ENCODE measurements at regions not wholly inside any gene's neighbourhood (a gene's known extent, or its start where the extent isn't known, plus 50 kb on each side); places are given as distances from the start of the nearest gene placed in this dataset.
"Not testable (repeated sequence)": the region's sequence is repeated elsewhere in the genome, so short reads cannot be mapped to it uniquely, and the experiment has no call there.

DNA sequence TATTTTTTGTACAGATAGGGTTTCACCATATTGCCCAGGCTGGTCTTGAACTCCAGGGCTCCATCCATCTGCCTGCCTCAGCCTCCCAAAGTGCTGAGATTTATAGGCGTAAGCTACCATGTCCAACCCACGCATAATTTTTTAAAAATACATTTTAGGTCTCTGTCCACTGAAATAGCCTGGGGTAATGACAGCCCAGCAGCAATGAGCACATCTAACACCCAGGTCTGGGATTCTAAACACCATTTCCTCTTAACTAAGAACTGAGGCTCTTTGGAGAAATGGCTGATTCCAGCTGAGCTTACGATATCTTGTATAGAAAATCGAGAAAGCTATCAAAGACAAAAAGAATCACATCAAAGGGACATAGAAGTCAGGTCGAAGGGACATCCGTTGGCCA is 245.3 kb downstream of the PARN start:
- DNase-seq (ENCODE audit: low spot score): no peak

- not testable (repeated sequence) for DNase-seq (ENCODE audit: low spot score)
Measured at GRCh38 chr16:14383844-14384243, 246.2 kb downstream of the PARN start.

GRCh38 chr16:14378689-14379467 is 251.2 kb downstream of the PARN start:
- no peak for DNase-seq (ENCODE audit: low spot score)

DNA sequence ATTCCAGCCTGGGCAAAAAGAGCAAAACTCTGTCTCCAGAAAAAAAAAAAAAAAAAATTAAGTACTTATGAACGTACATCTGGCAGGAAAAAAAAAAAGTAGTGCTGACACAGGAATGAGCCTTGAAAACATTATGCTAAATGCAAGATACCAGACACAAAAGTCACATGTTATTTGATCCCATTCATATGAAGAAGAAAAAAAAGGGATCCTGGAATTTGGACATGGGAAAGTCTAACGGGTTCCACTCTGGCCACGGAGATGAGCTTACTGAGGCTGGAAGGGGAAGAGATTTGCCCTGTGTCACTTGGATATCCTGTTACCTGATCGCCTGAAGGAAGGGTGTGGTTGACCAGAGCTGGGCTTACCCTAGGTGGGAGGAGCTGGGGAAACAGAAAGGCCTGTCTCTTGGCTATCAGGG is 251.9 kb downstream of the PARN start:
- DNase-seq (ENCODE audit: low spot score): no peak

- no peak for DNase-seq (ENCODE audit: low spot score)
Measured at GRCh38 chr16:14377326-14377725, 252.7 kb downstream of the PARN start.

DNA sequence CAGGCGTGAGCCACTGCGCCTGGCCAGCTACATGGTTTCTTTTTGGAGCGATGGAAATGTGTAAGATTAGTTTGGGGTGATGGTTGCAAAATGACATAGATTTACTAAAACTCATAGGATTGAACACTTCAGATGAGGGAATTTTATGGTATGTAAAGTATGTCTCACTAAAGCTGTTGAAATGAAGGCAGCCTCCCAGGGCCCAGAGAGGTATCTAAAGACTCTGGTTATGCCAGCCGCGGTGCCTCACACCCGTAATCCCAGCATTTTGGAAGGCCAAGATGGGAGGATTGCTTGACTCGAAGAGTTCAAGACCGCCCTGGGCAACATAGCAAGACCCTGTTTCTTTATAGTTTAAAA is 254.9 kb downstream of the PARN start:
- DNase-seq (ENCODE audit: low spot score): no peak

DNA sequence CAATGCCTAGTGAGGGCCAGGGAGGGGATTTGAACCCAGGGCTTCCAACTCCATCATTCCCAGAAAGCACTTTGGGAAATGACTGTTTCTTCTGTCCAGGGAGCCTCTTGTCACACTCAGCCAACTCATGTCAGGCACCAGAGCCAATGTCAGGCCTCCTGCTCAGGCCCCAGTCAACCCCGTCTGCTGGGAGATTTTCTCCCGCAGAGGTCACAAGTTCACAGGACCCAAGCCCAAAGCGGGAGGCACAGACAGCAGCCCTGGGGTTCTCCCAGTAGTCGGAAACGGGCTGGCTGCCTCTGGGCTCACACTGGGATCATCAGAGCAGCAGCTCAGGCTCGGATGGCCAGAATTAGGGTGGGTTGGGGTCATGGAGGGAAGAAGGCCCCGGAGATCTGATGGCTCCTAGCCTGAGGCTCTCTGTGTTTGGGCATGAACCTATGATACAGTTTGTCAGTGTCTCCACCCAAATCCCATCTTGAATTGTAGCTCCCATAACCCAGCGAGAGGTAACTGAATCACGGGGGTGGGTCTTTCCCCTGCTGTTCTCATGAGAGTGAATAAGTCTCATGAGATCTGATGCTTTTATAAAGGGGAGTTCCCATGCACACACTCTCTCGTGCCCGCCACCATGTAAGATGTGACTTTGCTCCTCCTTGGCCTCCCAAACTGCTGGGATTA is 255.5 kb downstream of the PARN start:
- DNase-seq (ENCODE audit: low spot score): no peak

GRCh38 chr16:14373896-14374295 is 256.2 kb downstream of the PARN start:
- DNase-seq (ENCODE audit: low spot score): no peak

GRCh38 chr16:14373406-14373805 is 256.7 kb downstream of the PARN start:
- no peak for DNase-seq (ENCODE audit: low spot score)

DNA sequence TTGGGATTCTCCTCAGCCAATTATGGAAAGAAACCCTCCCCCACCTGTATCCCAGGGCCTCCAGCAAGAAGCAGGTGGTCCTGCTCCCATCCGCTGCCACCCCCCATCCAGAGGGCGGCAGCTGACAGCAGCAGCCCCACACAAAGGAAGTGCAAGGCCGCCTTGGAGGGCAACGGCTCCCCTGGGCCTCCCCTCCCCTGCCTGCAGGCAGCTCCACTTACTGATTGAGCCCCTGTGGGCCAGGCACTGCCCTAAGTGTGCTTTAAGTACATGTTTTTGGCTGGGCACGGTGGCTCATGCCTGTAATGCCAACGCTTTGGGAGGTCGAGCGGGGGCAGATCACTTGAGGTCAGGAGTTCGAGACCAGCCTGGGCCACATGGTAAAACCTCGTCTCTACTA is 257.6 kb downstream of the PARN start:
- no peak for DNase-seq (ENCODE audit: low spot score)

DNA sequence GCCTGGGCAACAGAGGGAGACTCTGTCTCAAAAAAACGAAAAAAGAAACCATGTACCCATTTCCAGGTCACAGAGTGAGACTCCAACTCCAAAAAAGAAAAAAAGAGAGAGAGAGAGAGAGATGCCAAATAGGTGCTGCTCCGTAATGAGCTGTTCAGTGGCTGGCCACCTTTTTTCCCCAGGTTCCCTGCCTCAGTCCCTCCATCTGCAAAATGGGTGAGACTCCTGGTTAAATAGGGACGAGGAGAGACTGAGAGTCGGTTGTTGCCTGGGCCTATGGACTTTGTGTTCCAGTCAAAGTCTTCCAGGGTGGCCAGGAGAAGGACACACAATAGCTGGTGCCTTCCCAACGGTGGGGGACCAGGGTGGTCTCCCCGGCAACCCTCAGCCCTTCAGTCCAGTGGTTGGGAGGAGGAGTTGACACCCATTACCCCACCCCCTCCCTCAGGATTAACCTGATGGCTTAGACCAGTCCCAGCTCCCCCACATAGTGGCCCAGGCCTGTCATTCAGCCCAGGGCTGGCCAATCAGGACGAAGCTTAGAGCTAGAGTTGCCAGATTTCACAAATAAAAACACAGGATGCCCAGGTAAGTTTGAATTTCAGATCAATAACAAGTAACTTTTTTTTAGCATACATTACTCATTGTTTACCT is 258.2 kb downstream of the PARN start:
- no peak for DNase-seq (ENCODE audit: low spot score)

DNA sequence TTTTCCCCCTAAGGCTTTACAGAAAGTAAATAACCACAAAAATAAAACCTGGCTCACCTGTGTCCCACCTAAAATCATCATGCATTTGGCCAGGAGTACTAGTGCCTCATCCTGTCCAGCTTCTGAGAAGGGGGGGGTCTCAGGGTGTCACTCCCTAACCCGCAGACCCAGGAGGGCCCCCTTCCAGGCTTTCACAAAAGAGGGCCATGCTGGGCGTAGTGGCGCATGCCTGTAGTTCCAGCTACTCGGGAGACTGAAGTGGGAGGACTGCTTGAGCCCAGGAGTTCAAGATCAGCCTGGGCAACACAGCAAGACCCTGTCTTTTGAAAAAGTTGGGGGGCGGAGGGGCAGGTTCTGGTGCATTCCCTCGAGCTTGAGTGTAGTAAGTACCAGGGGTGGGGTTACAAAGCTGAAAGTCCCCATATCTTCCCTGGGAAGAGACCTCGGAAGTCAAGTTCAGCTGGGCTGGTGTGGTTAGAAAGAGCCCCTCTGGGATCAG is 259.3 kb downstream of the PARN start:
- no peak for DNase-seq (ENCODE audit: low spot score)

DNA sequence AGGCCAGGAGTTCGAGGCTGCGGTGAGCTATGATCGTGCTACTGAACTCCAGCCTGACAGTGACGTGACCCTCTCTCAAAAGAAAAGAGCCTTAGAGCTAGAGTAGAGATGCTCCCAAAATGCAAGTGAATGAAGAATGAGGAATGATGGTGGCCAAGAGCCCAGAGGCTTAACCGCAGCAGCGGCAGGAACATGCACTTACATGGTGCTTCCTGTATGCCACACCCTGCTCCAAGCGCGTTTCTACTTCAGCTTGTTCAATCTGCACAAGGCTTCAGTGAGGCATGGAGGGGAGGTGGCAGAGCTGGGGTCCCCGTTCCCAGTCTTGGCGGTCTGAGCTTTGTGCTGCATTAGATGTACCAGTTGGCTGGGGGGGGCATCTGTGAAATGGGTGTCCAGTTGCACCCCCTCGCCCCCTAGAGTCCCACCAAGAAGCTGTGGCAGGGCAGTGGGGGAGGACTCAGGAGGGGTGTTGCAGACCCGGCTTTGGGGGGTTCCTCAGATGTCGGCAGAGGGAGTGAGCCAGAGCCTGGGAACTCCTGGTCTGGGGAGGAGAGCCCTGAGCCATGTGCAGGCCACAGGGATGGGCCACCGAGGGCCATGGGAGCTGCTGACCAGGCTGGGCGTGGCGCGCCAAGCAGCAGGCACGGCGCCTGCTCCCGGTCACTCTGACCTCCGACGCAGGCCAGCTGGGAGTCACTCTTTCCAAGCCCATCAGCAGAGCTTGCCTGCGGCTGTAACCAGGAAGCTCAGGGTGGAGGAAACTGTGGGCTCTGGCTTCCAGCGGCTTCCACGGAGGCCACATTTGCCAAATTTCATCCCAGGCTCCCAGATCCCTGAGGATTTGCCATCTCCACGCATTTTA is 260.1 kb downstream of the PARN start:
- DNase-seq (ENCODE audit: low spot score): no peak

GRCh38 chr16:14368399-14368798 is 261.7 kb downstream of the PARN start:
- DNase-seq (ENCODE audit: low spot score): no peak

DNA sequence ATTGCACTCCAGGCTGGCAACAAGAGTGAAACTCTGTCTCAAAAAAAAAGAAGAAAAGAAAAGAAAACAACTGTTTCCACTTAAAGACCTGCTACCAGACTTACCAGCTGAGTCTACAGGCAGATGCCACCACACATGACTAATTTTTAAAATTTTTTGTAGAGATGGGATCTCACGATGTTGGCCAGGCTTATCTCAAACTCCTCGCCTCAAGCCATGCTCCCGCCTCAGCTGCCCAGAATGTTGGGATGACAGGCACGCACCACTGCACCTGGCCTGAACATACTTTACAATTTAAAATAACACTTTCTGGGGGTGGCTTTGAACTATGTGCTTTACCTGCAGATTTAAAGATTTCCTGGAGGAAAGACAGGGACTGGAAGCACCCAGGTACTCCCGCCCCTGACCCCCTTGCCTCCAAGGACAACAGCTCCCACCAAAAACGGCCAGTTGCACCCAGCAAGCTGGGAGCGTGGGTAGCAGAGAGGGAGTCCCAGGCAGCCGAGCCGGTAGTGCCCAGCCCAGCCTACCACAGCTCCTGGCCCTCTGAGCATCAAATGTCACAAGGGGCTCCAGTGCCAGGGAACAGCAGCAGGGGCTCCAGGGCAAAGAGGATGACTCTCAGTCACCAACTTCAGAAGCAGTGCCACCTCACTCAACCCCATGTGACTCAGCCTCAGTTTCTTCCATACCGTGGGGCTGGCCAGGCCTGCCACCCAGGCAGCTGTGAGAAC is 262.9 kb downstream of the PARN start:
- no peak for DNase-seq (ENCODE audit: low spot score)

DNA sequence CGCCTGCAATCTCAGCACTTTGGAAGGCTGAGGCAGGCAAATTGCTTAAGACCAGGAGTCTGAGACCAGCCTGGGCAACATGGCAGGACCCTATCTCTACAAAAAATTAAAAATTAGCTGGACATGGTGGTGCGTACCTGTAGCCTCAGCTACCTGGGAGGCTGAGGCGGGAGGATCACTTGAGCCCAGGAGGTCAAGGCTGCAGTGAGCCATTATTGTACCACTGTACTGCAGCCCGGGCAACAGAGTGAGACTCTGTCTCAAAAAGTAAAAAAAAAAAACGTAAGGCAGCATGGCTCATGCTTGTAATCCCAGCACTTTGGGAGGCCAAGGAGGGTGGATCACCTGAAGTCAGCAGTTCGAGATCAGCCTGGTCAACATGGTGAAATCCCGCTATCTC is 263.6 kb downstream of the PARN start:
- no peak for DNase-seq (ENCODE audit: low spot score)

GRCh38 chr16:14365200-14365851 is 264.7 kb downstream of the PARN start:
- no peak for DNase-seq (ENCODE audit: low spot score)

- no peak for DNase-seq (ENCODE audit: low spot score)
Measured at GRCh38 chr16:14364386-14365199, 265.5 kb downstream of the PARN start.

DNA sequence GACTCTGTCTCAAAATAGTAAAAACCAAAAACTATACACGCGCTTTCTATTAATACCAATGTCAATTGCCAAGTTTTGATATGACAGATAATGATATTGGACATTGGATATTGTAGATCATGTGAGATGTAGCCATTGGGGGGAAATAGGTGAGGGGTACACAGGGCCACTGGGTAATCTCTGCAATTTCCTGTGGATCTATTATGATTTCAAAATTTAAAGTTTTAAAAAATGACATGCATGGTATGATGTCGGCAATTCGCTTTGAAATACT is 266.0 kb downstream of the PARN start:
- DNase-seq (ENCODE audit: low spot score): no peak

DNA sequence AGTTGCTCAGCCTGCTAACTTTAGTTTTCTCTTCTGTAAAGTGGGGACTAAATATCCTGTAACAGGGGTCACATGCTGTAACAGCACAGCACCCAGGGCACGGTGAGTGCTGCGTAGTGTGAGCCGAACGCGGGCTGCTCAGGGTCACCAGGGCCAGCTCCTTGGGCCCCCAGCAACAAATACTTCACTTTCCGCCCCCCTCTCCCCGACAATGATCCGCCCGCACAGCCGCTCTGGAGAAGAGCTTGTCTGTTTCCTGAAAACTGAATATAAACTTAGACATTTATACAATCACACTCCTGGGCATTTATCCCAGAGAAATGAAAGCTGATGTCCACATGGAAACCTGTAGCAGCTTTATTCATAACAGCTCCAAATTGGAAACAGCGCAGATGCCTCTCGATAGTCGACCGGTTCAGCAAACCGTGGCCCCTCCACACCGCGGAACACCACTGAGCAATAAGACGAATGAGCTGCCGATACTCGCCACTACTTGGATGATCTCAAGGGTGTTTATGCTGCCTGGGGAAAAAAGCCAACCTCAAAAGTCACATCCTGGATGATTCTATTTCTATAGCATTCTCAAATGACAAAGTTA is 267.2 kb downstream of the PARN start:
- no peak for DNase-seq (ENCODE audit: low spot score)

Measured in CD4-positive, alpha-beta T cell treated with Interleukin-15 for 4 hours (primary cell).